Umbilical cord (tissue), 1 donor: ENCODE measurements at regions not wholly inside any gene's neighbourhood (a gene's known extent, or its start where the extent isn't known, plus 50 kb on each side); places are given as distances from the start of the nearest gene placed in this dataset.

Experiments
- DNase-seq: peaks from one replicate; pipeline ENCODE4 v3.0.0-alpha.2; 2015; ENCODE audit warnings: low spot score

DNA sequence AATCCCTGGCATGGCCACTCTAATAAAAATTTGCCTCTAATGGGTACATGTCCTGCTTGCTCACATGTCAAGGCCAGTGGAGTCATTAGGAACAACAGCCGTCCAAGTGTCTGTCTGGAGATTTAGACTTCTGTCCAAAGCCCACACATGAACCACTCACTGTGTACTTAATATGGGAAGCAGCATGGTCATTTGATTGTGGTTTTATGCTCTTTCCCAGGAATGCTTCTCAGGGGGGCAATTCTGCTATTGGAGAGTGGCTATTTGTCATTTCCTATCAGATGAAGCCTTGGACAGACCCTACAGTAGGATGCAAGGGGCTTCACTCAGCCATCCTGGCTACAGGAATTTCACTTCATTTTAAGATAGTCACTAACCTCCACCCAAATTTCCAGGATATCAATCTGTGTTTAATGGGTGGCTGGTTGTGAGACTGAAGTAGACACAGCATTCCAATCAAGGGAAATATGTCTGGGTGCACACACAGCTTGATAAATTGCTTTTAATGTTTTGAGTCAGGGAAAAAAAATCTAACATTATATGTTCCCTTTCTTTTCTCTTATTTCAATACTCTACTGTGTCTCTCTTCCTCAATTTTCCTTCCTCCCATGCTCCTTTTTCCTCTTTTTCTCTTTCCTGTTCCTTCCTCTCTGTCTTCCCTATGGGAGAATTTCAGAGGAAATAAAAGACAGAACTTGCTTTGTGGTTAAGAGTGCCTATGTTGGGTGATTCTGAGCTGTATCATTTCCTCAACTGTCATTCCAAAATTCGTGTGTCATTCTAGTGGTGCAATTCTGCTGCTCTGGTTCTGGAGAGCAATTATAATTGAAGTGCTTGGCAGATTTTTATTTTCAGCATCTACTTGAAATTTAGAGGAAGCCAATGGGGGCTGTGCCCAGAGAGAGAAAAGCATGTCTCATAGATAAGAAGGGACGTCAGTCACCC lies 320.1 kb downstream of the OSR1 start:
- DNase-seq: no peak

DNA sequence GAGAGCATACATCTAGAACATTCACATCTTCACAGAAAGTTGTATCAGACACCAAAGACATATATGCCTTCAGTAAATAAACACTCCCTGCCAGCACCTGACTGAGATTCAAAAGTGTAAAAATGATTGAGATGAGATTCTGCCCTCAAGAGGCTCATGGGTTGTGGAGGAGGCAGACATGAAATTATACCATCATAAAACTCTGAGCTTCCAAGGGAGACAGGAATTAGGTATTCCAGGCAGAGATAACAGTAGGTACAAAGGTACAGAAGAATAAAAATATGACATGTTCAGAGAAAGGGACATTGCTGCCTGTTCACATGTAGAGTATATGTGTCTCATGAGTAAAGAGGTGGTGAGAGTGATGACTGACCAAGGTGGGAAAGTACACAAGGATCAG lies 322.3 kb downstream of the OSR1 start:
- no peak for DNase-seq

DNA sequence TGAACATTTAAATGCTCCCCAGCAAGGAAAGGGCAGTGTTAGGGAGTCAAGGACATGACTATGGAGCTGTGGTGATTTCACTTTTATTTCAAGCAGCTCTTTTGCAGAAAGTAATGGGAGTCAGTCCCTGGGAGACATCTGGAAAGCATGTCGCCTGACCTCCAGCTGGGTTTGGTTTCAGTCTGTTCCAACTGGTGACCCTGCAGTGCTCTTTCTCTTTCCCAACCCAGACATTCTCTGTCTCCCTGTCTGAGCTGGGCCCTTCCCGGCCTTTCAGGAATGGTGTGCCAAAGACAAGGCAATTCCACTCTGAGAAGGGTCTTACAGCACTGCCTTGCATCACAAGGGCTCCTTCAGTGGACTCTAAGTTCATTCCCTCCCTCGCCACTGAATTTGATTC lies 323.2 kb downstream of the OSR1 start:
- no peak for DNase-seq

GRCh38 chr2:19033240-19033639 lies 325.2 kb downstream of the OSR1 start:
- DNase-seq: no peak

- DNase-seq: no peak
These were observed 326.8 kb downstream of the OSR1 start for GRCh38 chr2:19031642-19032041.

GRCh38 chr2:19029655-19030054 lies 328.8 kb downstream of the OSR1 start:
- DNase-seq: no peak

- no peak for DNase-seq
These were observed 329.6 kb downstream of the OSR1 start for GRCh38 chr2:19028587-19029375.

- DNase-seq: no peak
These were observed 330.8 kb downstream of the OSR1 start for GRCh38 chr2:19027626-19028025.

- no peak for DNase-seq
These were observed 332.2 kb downstream of the OSR1 start for GRCh38 chr2:19026261-19026660.

GRCh38 chr2:19022334-19022733 lies 336.1 kb downstream of the OSR1 start:
- DNase-seq: no peak

- DNase-seq: no peak
These were observed 336.7 kb downstream of the OSR1 start for GRCh38 chr2:19021721-19022120.

DNA sequence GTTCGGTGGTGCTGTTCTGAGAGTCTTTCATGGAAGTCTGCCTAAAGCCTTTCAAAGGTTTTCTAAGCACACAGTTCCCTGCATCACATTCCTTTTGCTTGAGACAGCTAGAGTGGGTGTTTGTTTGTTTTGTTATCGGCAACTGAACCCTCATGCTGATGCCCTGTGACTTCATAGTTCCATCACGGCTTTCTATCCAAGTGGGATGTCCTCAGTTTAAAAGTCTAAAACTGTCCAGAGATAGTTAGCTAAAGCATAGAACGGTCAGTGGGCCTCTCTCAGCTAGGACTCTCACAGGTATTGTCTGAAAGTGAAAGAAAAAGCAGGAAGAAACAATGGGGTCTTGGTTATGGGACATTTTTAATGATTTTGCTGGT lies 337.3 kb downstream of the OSR1 start:
- DNase-seq: peak; percentile 66

- no peak for DNase-seq
These were observed 338.0 kb downstream of the OSR1 start for GRCh38 chr2:19020144-19021099.

DNA sequence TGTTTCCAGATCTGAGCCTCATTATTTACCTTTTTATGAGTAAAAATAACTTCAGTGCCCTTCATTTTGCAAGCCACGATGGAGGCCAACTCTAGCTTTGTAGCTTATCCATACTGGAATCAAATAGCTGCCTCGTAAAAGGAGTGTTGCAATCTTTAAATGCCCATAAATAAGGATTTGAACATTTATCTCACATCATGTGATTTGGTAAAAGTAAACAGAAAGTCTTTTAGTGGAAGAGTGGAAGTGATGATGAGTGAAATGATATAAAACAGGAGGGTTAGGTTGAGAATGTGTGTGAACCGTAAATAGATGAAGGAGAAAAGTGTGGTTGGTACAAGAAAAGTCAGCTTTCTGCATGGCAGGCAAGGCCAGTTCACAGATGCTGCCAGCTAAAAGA lies 348.9 kb downstream of the OSR1 start:
- peak; percentile 93 for DNase-seq

GRCh38 chr2:19003554-19003953 lies 354.9 kb downstream of the OSR1 start:
- DNase-seq: peak; percentile 72

DNA sequence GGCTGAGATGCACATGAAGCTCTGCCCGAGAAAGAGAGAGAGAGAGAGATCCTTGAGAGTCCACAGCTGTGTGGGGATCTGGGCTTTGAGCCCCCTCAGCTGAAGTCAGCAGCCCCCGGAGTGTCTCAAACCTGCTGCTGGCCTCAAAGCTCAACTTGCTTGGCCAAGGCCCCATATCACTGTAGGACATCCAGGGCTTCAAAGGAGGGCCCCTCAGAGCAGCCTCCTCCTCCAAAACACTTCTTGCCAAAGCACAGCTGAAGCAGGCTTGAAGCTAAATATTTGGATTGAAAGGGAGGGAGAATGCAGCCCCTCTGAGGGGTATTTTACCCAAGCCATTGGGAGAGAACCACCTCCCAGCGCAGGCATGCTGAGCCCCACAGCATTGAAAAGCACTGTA lies 357.6 kb downstream of the OSR1 start:
- DNase-seq: no peak

DNA sequence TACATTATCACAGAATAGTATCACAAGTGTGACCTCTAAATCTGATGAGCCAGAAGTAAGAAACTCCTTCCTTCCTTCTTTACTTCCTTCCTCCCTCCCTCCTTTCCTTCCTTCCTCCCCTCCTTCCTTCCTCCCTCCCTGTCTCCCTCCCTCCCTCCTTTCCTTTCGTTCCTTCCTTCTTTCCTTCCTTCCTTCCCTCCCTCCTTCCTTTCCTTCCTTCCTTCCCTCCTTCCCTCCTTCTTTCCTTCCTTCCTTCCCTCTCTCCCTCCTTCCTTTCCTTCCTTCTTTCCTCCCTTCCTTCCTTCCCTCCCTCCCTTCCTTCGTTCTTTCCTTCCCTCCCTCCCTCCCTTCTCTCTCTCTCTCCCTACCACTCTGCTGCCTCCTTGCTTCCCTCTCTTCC lies 359.2 kb downstream of the OSR1 start:
- no peak for DNase-seq

DNA sequence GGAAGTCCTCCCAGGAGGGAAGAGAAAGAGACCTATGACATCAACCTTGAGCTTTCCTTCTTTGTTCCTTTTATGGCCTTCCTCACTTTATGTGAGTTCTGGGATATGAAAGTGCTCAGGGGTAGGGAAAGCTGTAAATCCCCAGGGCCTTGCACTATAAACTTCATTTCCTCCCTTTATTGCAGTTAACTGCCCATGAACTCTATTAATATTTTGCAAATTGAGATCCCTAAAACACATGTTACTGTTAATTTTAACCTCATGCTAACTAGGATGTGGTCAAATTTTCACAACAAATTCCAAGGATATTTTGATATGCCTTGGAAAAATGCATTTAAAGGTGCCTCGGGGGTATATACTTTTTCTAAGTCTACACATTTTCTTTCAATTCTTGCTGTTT lies 359.9 kb downstream of the OSR1 start:
- no peak for DNase-seq

DNA sequence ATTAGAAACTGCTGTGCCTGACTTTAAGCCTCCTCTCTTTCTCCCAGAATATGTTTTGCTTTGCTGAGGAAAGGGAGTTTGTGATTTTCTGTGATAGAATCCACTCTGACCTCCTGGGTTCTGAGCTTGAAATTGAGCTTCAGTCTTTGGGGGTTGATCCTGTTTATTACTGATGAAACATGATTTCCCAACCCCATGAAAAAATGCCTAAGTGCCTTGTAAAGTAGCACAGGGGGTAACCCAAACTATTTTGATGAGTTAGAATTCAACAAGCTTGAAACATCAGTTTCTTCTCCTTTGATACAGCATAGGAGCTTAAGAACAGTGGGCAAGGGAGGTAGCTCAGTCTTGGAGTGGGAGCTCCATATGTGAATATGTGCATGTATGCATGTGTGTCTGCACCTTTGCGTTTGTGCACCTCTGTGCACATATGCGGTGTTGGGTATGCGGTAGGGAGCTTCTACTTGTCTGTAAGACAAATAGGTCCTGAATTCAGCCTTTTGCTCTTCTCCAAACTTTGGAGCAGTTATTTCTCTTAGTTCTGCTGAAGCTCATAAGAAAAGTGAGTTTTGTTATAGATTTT lies 364.6 kb downstream of the OSR1 start:
- DNase-seq: no peak

GRCh38 chr2:18991177-18992168 lies 366.9 kb downstream of the OSR1 start:
- peak; percentile 80 for DNase-seq
